Hematopoietic multipotent progenitor cell treated with erythropoietin and hydrocortisone succinate and interleukin-3 and kit ligand, for 8 days (in vitro differentiated cells): ENCODE measurements at regions not wholly inside any gene's neighbourhood (a gene's known extent, or its start where the extent isn't known, plus 50 kb on each side); places are given as distances from the start of the nearest gene placed in this dataset.

Experiments used
- DNase-seq: peaks from one replicate; pipeline ENCODE4 v3.0.0-alpha.2; 2015

DNA sequence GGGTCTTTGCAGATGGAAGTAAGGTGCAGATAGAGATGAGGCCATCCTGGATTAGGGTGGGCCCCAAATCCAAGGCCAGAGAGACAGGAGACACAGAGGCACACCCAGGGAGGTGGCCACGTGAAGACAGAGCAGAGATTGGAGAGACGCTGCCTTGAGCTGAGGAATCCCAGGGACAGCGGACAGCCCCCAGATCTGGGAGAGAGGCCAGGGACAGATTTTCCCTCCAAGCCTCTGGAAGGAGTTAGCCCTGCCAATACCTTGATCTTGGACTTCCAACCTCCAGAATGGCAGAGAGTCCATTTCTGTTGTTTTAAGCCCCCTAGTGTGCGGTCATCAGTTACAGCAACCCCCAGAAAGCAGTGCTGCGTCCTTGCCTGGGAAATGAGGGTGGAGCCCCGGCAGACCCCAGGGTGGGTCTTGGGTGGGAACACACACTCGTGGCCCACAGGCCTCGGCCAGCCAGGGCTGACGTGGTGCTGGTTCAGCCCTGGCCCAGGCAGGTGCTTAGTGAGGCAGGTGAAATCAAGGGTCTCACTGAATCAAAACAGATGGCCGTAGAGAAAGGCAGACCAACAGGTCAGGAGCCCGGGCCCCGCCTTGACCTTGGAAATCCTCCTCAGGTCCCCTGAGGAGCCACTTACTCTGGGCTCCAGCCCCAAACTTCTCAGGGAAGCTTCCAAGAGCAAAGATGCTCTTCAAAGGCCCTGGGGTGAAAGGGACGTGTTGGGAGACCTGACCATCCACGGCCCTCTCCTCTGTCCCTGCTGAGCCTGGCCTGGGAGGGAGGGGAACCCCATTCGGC, 169.3 kb downstream of the RBFOX3 start:
- no peak for DNase-seq

DNA sequence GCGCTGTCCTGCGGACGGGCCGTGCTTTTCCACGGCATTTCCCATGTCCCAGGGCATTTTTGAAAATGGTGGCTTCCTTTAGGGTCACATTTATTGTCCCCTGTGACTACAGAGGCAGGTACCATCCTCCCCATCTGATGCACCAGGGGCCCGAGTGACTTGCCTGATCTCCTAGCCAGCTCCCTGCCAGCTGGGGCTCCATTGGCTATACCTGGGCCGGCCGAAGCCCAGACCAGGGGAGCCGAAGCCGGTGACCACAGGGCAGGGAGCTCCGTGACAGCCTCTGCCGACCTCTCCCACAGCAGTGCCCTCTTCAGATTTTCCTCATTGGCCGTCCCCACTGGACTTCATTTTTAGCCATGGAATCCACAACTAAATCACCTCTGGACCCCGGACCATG, 170.6 kb downstream of the RBFOX3 start:
- DNase-seq = no peak

DNA sequence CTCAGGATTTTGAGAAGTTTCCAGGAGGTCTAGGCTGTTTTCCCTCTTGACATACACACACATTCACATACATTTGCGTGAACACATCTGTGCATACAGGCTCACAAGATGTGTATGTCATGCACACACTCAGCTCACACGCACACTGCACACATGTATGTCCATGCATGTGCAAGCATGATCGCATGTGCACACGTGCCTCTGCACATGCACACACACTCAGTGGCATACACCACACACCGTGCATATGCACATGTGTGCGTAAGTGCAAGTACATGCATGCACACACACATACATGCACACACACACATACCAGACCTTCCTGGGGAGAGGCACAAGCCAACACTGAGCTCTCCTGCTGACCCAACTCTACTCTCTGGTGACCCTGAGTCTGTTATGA, 171.4 kb downstream of the RBFOX3 start:
- DNase-seq = no peak

DNA sequence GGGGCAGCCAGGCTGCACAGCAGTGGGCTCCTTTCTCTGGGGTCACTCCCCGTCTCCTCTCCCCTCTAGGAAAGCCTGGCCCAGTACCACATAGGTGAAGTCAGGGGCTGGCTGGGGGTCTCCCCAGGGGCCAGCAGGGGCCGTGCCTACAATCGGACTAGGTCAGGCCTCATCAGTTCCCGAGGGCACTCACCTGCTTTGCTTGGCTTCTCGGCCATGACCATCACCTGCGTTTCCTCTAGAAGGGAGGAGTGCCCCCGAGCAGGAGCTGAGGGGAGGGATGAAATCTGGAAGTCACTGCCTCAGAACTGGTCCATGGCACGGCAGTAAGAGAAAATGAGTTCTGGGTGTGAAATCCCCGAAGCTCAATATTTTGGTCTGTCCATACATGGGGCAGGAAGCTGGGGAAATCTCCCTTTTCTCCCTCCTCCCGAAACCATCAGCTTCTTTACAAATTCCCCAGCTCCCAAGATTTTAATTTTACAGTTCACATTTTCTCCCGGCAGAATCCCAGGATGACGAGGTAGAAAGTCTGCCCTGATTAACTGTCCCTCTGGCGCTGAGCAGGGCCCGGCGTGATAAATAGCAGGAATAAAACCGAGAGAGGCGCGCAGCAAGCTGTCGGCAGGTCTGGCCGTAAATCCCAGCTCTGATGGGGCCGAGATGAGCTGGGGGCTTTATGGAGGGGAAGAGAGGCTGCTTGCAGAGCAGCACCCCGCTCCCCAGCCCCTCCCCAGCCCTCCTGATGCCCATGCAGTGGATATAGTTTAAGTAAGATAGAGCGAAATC, 172.1 kb downstream of the RBFOX3 start:
- DNase-seq = no peak

DNA sequence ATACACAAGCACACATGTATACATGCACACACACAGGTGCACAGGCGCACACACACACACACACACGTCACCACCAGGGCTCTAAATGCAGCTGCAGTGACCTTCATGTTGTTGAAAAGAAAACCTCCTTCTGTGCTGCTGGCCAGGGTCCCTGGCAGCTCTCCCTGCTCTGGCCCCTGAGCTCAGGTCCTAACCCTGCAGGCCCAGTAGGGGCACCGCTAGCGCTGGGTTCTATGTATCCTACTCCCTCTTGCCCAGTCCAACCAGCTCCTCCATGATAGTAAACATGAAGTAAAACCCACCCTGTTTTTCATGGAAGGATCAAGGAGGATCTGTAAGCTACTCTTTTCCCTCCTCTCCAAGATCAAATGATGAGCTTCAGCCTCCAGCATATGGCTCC, 172.8 kb downstream of the RBFOX3 start:
- no peak for DNase-seq

DNA sequence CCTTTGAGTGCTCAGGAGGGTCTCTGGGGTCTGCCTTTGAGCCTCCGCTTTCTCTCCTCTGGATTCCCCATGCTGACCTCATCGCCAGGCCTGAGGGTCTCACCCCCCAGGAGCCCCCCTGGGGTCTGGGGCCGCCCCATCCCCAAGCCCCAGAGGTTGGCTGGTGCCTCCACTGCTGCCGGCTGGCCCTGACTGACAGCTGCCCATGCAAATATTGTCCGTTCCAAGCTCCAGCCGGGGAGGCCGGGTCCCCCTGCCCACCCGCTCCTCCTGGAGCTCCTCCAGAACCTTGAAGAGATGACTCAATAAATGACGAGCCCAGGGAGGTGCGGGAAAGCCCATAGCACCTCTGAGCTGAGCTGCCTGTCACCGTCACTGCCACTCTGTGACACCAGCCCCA, 173.8 kb downstream of the RBFOX3 start:
- no peak for DNase-seq

DNA sequence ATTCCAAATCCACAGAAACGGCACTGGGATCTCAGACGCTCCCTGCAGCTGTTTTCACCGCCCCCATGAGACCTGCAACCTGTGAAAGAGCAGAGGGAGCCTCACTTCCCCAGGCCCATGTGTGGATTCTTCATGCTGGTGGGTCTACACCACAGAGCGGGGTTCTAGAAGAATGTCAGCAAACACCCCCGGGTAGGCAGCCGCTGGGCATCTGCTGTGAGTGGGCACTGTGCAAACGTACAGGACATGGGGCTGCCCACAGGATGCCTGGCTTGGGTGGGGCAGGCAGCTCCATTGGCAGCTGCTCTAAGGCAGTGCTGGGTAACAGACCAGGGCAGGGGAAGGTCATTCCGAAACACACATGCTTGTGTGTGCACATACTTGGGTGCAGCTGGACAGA, 174.9 kb downstream of the RBFOX3 start:
- no peak for DNase-seq

DNA sequence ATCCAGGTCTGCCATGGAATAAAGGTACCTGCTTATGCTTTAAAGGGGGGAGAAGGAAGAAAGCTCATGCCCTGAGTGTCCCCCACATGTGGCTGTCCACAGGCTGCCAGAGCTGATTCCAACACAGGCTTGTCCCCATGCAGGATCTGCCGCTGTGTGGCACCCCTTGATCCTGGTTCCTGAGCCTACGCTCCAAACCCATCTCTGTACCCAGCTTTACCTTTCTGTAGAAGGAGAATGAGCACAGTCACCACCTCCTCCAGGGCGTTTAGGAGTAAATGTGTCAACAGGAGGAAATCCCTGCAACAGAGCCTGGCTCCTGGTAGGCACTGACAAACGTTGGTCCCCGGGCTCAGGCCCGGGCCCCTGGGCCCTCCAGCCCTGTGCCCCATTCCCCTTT, 175.6 kb downstream of the RBFOX3 start:
- no peak for DNase-seq

DNA sequence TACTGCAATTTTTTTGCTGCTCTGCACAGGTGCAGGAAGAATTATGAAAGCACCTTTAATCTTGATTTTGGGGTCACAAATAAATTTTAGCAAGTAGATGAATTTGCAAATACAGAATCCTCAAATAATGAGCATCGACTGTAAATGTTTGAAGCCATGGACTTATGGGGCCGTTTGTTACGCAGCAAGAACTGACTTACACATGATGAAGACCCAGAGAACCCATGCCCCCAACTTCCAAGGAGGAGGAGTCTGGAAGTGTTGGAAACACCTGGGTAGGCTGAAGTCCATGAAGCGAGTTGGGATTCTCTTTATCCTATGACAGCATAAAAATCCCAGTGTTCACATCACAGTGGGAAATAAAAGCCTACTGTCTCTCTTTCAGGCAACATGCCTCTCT, 176.6 kb downstream of the RBFOX3 start:
- DNase-seq = no peak

DNA sequence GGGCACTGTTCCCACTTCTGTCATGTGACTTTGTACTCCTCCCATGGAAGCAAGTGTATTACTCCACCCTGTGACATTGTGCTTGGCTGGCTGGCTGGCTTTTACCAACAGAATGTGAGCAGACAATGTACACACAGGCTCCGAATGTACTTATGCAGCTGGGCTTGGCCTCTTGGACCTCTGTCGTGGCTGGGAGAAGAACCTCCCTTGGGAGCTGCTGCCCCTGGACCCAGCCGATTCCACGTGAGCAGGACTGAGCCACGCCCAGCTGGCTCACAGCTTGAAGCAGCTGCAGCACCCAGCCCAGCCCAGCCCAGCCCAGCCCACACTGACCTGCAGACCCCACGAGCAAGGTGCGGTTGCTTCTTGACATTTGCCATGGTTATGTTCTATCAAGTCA, 177.5 kb downstream of the RBFOX3 start:
- no peak for DNase-seq

DNA sequence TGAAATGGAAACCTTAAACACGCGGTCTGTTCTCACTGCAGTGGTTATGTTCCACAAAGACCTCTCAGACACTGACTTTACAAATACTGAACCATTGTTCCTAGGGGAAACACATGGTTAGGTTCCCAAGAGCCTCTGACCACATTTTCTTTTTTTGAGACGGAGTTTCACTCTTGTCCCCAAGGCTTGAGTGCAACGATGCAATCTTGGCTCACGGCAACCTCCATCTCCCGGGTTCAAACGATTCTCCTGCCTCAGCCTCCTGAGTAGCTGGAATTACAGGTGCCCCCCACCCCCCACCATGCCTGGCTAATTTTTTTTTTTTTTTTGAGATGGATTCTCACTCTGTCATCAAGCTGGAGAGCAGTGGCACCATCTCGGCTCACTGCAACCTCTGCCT, 179.7 kb downstream of the RBFOX3 start:
- DNase-seq = no peak

DNA sequence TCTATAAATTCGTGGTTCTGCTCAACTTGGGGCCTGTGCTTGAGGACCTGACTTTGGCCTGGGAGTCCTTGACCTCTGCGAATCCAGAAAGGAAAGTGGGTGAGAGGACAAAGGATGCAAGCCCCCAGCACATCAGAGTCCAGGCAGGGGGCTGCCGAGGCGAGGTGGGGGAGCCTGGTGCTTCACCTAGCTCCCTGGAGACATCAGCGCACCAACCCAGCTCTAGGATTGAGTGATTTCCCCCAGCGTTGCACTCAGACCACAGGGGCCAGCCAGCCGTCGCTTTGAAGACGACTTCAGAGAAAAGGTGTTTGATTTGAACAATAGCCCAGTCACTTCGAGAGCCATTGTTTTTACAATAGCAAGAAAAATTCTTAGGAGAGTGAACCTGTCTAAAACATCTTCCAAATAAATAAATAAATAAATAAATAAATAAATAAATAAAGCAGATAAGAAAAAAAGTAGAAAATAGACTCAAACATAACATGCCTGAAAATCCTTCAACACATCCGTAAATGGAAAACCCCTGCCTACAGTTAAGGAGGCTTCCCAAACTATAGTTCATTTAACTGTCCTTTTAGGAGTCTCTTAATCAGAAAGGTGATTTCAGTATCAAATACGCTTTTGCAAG, 180.9 kb downstream of the RBFOX3 start:
- DNase-seq = no peak

DNA sequence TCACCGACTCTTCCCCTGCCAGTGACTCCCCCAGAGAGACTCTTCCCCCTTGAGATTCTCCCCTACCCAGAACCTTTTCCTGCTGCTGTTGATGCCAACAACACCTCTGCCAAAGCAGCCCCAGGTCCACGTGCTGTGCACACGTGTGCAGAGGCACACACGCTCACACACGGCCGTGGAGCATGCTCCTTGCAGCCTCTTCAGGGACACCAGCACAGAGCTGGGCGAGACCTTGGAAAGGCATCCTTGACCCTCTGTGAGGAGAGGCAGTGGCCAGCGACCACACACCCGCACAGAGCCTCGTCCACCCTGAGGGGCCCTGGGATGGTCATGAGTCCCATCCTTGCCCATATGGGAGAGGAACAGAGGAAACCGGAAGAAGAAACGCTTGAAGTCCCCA, 181.9 kb downstream of the RBFOX3 start:
- DNase-seq = no peak

DNA sequence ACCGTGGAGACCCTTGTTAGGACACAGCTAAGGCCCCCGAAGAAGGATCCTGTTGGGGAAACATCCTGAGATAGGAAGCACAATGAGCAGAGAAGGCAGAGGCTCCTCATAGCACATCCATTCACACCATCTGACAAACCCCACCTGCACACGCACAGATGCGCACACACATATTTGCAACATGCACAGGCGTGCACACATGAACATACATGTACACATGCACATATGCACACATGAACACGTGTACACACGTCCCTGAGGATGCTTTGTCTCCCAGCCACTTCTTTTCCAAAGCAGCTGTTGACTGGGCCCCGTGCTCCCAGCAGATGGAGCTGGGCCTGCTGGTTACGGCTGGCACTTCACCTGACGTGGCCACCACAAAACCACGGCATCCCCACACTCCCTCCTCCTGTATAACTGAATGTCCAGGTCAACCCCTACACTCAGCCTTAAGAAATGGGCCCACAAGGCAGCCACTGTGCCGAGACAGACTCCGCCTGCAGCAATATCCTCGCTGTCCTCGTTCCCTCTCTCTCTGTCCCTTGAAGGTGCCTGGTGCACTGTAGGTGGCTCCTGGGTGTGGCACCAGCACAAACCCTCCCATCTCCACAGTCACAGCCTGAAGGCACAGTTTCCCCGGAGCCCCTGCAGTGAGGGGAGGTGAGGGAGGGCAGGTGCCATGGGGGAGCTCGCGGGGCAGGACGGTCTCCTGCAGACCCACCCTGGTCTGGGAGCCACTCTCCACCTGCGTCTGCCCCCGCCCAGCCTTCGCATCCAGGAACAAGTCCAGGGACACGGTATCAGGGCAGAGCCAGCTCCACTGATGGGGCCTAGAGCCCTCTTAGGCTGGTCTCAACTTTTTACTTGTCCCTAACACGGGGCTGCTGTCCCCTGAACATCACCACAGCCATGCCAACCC, 183.0 kb downstream of the RBFOX3 start:
- DNase-seq = no peak

DNA sequence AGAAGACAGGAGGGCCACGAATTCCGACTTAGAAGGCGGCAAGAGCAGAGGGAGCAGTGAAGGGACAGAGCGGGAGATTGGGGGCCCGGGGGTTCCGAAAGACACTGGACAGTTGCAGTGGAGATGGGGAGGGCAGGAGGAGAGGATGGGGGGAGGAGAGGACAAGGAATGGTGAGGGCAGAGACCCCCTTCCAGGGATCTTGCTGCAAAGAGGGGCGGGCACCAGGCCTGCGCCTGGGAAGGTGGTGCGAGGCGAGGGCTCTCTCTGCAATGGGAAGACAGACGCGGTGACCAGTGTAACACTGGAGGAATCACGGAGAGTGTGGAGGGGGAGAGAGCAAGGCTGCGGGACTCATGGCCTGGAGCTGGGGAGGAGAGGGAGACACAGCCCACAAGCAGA, 185.2 kb downstream of the RBFOX3 start:
- no peak for DNase-seq

DNA sequence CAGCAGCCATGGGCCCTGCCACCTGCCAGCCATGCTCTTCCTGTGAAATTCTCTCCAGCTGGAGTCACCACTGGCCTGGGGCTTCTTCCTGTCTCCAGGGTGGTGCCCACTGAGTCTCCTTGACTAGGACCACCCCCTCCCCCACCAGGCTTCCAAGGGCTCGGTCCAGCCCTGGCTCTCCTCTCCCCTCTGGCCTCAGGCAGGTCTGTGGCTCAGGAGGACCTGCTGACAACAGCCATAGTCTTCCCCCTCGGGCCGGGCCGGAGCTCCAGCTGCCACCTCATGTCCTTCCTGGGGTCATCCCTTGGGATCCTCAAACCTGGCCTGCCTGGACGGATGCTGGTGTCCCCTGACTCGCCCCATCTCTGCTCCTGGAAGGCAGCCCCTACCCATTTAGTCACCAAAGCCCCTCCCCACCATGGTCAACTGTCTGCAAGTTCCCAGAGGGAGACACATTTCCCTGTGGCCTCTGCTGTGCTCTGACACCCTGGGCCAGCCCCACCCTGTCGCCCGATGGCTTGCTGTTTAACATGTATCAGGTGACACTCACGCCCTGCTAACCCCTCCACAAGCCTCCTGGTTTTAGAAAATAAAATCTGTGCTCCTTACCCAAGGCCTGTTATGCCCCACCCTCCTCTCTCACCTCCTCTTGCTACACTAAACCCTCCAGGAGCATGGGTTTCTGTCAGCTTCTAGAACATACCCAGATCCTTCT, 186.2 kb downstream of the RBFOX3 start:
- DNase-seq = no peak

DNA sequence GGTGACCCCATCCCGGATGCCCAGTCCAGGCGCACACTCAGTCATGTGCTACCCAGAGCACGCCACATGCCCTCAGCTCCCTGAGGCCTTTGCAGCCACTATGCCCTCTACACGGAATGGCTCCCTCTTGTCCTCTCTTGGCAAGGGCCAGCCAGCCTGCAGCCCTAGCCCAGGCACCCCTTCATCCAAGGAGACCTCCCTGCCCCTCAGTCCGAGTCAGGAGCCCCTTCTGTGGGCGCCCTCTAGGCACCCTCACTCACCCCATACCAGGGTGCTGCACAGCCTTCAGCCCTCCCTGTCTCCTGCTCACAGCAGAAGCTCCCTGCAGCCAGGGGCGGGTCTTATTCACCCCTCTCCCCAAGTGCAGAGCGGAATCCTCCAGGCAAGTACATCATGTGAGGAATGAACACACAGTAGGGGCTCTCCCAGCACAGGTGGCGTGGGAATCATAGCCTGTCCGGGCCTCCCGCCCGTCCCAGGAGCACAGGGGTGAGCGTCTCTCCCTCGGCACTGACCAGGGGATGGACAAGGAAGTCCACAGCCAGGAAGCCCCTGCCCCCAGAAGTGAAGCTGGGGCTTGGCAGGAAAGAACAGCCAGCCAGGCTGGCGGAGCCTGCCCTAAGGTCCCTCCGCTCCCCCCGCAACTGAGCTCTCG, 186.9 kb downstream of the RBFOX3 start:
- DNase-seq = no peak

DNA sequence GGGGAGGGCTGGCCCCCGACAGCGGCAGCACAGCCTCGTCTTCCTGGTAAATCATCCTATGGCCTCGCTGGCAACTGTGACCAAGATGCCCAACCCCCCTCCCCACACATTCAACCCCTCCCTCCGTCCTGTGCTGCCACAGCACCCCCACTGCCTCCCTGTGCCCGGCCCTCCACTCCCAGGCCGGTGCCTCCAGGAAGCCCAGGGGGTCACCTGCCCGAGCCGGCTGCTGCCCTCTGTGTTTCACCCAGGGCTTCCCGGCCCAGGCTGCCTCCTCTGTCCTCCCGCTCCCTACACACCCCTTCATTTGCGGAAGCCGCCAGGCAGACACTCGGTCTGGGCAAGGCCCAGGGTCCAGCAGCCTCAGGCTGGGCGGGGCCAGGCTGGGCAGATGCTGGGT, 188.6 kb downstream of the RBFOX3 start:
- no peak for DNase-seq

DNA sequence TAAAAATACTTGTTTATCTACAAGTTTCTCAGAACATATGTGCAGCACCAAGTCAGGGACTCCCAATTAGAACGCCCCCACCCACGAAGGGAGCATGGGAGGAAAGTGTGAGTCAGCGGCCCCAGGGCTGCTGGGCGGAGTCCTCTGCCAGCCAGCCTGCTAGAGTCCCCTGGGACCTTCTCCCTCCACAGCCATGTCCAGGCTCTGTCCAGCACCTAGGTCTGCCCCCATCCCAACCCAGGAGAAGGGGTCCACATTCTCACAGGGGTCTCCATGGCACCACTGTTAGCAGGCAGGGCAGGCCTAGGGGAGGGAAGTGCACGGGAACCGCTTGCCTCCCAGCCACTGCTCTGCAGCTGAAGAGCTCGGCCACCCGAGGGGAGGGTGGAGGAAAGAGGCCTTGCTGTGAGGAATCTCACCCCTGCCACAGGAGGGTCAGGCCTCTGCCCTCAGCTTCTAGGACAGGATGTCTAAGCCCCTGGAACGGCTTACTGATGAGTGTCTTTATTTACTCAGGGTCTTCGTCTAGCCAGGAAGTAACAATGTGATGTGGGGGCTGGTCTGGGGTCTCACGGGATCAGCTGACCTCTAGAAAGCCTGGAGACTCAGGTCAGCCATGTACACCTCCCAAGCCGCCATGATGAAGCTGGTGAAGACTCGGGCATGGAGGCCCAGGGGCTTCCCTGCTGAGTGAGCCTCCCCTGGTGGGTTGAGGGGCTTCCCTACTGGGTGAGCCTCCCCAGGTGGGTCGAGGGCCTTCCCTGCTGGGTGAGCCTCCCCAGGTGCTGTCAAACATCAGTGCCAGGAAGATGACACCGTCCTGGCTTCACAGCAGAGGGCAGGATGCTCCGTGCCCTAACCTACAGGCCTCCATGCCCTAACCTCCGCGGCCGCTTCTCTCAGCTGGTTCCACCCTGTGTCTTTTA, 190.3 kb downstream of the RBFOX3 start:
- DNase-seq = peak; percentile 23

DNA sequence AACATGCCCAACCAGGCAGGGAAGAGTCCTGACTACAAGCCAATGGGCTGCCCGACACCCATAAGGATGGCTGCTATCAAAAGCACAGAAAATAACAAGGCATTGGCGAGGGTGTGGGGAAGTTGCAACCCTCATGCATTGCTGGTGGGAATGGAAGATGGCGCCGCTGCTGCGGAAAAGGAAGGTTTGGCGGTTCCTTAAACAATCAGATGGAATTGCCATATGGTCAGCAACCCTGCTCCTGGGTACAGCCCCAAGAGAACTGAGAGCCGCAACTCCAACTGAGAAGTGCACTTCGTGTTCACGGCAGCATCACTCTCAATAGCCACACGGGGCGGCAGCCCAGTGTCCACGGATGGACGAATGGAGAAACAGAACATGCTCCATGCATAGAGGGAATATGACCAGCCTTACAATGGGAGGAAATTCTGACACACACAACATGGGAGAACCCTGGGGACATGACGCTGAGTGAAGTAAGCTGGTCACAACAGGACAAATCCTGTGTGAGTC, 193.3 kb downstream of the RBFOX3 start:
- no peak for DNase-seq
